ENCODE measurements at regions not wholly inside any gene's neighbourhood (a gene's known extent, or its start where the extent isn't known, plus 50 kb on each side); places are given as distances from the start of the nearest gene placed in this dataset.

DNA sequence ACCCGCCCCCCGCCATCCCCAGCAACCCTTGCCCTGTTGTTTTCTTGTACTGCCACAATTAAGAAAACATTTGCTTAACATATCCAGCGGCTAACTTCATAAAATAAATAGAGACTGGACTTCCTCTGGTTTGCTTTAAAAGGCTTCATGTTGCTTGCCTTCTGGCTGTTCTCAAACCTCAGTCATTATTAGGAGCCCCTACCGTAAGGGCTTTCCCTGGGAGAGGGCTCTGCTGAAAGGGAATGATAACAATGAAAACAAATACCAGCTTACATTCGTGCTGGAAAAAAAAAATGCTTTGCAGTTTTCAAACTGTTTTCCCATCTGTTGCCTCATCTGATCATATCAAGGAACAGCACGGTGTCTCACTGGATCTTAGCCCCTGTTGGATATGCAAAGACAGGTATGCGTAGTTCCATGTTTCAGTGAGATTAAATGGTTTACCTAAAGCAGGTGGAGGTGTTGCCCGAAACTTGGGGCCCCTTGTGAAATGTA lies 77.2 kb upstream of the VGLL4 start:
- TF ChIP-seq, protein P1, sequence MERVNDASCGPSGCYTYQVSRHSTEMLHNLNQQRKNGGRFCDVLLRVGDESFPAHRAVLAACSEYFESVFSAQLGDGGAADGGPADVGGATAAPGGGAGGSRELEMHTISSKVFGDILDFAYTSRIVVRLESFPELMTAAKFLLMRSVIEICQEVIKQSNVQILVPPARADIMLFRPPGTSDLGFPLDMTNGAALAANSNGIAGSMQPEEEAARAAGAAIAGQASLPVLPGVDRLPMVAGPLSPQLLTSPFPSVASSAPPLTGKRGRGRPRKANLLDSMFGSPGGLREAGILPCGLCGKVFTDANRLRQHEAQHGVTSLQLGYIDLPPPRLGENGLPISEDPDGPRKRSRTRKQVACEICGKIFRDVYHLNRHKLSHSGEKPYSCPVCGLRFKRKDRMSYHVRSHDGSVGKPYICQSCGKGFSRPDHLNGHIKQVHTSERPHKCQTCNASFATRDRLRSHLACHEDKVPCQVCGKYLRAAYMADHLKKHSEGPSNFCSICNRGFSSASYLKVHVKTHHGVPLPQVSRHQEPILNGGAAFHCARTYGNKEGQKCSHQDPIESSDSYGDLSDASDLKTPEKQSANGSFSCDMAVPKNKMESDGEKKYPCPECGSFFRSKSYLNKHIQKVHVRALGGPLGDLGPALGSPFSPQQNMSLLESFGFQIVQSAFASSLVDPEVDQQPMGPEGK (CRISPR knock-in tag; IDR thresholded peaks at IDR 0.05; ENCODE audit: borderline replicate concordance) = no peak
- TF ChIP-seq SNAI2 (CRISPR knock-in tag; IDR thresholded peaks at IDR 0.05) = no peak
- no peak for TF ChIP-seq OSR1 (CRISPR knock-in tag; IDR thresholded peaks at IDR 0.05)
- TF ChIP-seq, protein P2, sequence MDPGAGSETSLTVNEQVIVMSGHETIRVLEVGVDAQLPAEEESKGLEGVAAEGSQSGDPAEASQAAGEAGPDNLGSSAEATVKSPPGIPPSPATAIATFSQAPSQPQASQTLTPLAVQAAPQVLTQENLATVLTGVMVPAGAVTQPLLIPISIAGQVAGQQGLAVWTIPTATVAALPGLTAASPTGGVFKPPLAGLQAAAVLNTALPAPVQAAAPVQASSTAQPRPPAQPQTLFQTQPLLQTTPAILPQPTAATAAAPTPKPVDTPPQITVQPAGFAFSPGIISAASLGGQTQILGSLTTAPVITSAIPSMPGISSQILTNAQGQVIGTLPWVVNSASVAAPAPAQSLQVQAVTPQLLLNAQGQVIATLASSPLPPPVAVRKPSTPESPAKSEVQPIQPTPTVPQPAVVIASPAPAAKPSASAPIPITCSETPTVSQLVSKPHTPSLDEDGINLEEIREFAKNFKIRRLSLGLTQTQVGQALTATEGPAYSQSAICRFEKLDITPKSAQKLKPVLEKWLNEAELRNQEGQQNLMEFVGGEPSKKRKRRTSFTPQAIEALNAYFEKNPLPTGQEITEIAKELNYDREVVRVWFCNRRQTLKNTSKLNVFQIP (CRISPR knock-in tag; IDR thresholded peaks at IDR 0.05; ENCODE audit: borderline replicate concordance, low read depth) = no peak
- TF ChIP-seq PPARA (CRISPR knock-in tag; IDR thresholded peaks at IDR 0.05; ENCODE audit: borderline replicate concordance) = no peak
- TF ChIP-seq ZFP3 (CRISPR knock-in tag; IDR thresholded peaks at IDR 0.05) = no peak
- no peak for TF ChIP-seq ZNF8 (CRISPR knock-in tag; IDR thresholded peaks at IDR 0.05)
- ATAC-seq = no peak

DNA sequence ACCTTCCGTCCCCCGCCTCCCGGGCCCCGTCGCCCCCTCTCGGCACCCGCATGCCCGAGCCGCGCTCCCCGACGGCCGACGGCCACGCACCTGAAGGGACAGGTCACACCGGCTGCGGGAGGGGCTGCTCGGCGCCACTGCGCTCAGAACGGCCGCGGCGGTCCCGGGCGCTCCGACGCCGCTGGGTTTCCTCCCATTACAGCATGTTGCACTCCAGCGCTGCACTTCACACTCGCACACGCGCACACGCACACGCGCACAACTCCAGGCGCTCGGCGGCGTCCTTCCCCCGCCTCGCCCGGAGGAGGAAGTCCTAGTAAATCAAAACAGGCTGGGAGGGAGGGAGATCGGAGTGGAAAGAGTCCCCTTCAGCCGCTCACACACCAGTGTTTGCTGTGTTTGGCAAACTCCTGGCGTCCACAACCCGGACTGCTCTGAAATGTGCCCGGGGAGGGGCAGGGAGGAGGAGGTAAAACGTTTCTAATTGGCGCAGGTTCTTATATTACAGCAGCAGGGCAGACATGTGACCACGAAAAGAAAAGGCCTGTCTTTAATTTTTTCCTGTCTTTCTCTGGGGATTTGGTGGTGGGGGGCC lies 76.7 kb upstream of the VGLL4 start:
- TF ChIP-seq, protein P3, sequence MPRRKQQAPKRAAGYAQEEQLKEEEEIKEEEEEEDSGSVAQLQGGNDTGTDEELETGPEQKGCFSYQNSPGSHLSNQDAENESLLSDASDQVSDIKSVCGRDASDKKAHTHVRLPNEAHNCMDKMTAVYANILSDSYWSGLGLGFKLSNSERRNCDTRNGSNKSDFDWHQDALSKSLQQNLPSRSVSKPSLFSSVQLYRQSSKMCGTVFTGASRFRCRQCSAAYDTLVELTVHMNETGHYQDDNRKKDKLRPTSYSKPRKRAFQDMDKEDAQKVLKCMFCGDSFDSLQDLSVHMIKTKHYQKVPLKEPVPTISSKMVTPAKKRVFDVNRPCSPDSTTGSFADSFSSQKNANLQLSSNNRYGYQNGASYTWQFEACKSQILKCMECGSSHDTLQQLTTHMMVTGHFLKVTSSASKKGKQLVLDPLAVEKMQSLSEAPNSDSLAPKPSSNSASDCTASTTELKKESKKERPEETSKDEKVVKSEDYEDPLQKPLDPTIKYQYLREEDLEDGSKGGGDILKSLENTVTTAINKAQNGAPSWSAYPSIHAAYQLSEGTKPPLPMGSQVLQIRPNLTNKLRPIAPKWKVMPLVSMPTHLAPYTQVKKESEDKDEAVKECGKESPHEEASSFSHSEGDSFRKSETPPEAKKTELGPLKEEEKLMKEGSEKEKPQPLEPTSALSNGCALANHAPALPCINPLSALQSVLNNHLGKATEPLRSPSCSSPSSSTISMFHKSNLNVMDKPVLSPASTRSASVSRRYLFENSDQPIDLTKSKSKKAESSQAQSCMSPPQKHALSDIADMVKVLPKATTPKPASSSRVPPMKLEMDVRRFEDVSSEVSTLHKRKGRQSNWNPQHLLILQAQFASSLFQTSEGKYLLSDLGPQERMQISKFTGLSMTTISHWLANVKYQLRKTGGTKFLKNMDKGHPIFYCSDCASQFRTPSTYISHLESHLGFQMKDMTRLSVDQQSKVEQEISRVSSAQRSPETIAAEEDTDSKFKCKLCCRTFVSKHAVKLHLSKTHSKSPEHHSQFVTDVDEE (CRISPR knock-in tag; IDR thresholded peaks at IDR 0.05) = 0 out of 2 replicates have a peak, but pooled peaks have one; percentile 17
- no peak for TF ChIP-seq GLIS3 (CRISPR knock-in tag; IDR thresholded peaks at IDR 0.05)
- ATAC-seq = peak; percentile 56

DNA sequence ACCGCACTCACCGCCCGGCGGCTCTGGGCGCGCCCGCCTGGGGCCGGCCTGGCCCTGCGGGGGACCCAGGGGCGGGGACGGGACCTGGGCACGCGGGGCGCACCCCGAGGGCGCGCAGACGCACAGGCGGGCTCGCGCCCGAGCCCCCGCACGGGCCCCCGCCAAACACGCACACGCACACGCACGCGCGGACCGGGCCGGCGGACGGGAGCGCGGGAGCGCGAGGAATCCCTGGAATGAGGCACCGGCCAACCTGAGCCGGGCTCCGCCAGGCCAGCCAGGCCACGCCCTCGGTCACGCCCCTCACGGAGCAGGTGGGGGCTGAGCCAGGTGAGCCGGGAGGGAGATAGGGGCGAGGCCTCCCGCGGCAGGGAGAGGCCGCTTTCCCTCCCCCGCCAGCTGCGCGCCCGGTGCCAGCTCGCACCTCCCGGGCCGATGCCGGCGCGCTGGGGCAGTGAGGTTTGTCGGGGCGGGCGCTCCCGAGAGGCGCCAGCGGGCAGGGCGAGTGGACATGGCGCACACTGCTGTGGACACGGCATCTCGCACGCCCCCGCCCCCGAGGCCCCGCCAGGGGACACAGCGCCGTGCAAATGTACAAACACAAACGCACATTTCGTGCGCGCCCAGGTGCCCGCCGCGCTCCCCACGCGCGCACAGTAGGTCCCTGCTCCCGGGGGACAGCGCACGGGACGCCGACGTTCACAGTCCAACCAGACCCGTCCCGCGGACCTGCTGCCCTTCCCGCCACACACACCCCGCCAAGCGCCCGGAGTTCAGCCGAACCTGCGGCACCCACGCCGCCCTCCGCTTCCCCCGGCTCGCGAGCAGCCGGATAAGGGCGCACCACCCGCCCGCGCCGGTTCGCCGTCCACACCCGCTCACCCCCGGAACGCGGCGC lies 75.9 kb upstream of the VGLL4 start:
- peak; percentile 66 for ATAC-seq

DNA sequence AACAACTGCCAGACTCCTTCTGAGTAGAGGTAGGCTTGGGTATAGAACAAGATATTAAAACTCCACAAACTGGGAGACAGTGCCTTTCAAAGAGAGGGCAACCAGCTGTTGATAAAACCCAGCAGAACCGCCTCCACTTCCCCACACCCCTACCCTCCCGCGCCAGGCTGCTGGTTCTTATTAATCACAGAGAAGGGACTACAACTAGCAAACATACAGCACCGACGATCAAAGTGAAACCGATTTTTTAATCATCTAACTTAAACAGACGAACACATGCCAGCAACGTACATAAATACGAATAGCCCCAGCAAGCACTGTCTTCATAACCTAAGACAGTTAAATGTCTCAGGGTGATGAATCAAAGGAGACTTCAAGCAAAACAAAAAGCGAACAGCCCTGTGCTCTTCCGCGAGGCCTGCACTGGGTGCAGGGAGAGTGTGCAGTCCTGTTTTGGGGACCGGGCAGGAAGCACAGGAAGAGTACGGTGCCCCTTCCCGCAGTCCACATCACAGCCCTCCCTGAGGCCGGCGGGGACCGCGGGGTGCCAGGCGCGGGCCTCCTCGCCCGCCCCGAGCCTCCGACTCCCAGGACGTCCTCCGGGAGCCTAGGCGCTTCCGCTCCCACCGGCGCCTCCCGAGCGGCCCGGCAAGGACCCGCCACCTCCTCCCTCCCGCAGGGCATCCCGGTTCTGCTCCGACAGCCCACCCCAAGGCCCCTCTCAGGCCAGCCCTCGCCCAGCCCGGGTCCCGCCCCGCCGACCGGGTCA lies 75.1 kb upstream of the VGLL4 start:
- TF ChIP-seq PPARA (CRISPR knock-in tag; IDR thresholded peaks at IDR 0.05; ENCODE audit: borderline replicate concordance) = no peak
- TF ChIP-seq ARNTL (CRISPR knock-in tag; IDR thresholded peaks at IDR 0.05; ENCODE audit: borderline replicate concordance, low read depth) = no peak
- peak; percentile 61; the same call in 1 of the 2 replicates for TF ChIP-seq ZNF70 (CRISPR knock-in tag; IDR thresholded peaks at IDR 0.05)
- ATAC-seq = peak; percentile 55

More for the DNA sequence above, 75.9 kb upstream of the VGLL4 start:
- TF ChIP-seq ZFP30 (CRISPR knock-in tag; IDR thresholded peaks at IDR 0.05) = no peak
- TF ChIP-seq ZNF565 (CRISPR knock-in tag; conservative IDR thresholded peaks at IDR 0.05; ENCODE audit: low read depth) = no peak
- TF ChIP-seq ISL1 (CRISPR knock-in tag; IDR thresholded peaks at IDR 0.05) = no peak
- TF ChIP-seq, protein P3 (CRISPR knock-in tag; IDR thresholded peaks at IDR 0.05) = no peak
- peak; percentile 15; the same call in 1 of the 2 replicates for TF ChIP-seq SNAI2 (CRISPR knock-in tag; IDR thresholded peaks at IDR 0.05)
- no peak for TF ChIP-seq GLIS3 (CRISPR knock-in tag; IDR thresholded peaks at IDR 0.05)
- no peak for TF ChIP-seq ZNF8 (CRISPR knock-in tag; IDR thresholded peaks at IDR 0.05)
- no peak for TF ChIP-seq TCF4 (CRISPR knock-in tag; IDR thresholded peaks at IDR 0.05; ENCODE audit: borderline replicate concordance)
